Lung microvascular endothelial cell (primary cell): ENCODE measurements at regions not wholly inside any gene's neighbourhood (a gene's known extent, or its start where the extent isn't known, plus 50 kb on each side); places are given as distances from the start of the nearest gene placed in this dataset.
"Not testable (repeated sequence)": the region's sequence is repeated elsewhere in the genome, so short reads cannot be mapped to it uniquely, and the experiment has no call there.

ENCODE experiments used
- DNase-seq, 2 donors: peaks; one replicate each; pipeline versions ENCODE4 v3.0.0 to v3.0.0-alpha.2; 2010; ENCODE audit warnings: low read depth in 2 of 2

DNA sequence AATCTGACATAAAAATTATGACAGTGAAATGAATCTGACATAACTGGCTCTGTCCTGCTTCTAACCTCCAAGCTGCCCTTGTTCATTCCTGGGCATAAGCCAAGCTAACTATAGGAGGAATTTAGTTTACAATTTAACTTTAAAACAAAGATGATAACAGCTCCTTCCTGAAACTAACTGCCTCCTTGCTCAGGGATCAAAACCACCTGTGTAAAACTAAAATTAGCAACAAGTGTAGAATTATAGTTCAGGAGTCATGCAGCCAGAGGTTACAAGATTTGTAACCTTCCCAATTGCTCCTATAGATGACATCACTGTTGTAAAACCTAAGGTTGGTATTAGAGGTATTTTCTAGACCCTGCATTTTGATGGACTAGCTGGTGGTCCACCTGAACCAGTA lies 256.4 kb upstream of the POM121L12 start:
- DNase-seq = no peak

DNA sequence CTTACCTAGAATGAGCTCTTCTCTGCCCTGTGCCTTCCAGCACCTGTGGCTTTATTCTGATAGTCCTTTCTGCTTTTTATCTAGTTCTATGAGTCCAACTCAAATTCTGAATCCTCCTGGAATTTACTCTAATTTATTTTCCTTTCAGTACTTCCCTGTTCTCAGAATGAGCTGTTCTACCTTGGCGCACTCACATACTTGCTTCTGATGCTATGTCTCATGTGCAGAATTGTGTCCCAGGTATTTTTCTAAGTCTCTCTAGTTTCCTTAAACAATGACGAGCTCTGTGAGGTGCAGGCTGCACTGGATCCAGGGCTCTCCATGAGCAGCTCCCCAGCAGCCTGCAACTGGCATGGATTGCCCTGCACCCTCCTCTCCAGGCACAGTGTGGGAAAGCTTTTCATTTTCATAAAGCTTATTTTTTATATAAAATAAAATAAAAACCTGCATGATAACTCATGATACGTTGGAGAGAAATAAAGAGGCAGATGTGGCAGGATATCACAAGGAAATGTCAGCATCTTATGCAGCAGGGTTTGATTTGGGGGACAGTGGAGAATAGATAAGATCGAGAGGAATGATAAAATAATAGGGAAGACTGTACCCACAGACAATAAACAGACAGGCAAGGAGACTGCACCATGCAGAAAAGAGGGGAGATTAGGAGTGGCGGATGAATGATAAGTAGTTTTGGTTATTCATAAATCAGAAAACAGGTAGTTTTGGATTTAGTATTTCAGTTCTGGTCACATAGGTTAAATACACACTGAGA lies 258.2 kb upstream of the POM121L12 start:
- no peak for DNase-seq

DNA sequence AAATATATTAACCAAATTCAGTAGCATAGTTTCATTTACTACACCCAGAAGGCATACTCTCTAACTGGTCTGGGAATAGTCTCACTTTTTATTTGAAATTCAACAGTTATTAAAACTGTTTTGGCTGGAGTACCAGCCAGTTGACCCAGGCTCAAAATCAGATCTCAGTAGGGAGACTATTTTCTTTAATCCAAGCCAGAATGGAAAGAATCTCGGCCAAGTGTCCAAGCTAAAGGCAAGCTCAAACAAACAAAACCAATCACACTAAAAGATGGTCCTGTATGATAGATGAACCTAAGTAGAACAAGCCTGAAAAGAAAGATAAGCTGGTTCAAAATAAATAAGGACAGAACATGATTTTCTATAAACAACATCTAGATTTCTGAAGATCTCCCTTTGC lies 259.6 kb upstream of the POM121L12 start:
- DNase-seq = no peak

DNA sequence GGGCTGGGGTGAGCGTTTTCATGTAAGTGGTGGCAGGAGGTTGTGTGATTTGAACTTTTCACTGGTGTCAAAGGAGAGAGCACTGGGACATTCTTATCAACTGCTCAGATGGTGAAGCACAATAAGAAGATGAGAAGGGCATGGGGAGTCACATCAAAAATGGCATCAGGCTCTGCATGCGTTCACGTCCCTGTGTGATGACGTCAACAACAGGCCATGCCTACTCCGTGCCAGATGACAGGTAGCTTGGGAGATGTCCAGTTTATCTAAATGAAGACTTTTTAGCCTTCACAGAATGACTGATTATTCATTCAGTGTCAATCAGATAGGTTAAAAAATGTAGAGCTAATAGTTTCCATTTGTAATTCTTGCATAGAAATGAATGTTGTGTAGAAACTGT lies 264.3 kb upstream of the POM121L12 start:
- DNase-seq = no peak

DNA sequence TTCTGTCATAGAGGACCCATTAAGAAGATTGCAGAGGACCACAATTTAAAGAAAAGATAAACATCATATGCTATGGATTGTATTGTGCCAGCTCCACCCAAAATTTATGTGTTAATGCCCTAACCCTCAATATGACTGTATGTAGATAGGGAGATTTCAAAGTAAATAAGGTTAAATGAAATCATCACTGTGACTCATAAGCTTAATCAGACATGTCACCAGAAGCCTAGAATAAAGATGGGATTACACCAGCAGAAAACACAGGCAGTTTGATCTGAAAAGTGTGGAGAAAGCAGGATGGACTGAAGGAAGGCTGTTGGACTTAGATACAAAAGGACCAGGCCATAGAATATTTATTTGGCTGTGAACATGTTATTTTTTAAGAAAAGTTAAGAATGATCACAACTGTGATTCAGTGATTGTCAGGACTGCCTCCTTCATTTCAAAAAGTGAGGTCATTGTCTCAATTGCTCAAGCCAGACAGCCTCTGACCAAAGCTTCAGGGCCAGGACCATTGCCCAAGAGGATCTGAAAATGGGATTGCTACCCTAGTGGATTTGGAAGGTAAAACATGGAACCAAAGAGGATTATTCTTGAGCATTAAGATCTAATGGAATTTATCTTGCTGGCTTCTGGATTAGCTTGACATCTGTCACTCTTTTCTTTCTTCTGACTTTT lies 270.8 kb upstream of the POM121L12 start:
- DNase-seq = no peak

DNA sequence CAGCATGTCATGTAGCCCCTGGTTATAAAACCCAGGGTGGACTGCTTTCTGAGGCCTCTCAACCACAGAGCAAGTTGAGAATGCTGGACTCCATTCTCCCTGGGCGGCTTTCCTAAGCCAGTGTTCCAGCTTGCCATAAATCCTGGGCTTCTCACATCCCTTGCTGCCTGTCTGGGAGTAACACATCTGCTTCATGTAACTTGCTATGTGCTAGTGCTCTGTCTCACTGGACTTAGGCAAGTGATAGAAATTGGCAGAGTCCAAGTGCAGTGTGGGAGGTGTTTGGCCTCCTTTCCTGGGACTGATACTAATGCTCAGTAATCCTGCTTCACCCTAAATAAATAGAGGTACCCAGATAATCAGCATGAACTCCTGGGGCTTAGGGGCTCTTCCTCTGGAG lies 277.1 kb upstream of the POM121L12 start:
- no peak for DNase-seq

DNA sequence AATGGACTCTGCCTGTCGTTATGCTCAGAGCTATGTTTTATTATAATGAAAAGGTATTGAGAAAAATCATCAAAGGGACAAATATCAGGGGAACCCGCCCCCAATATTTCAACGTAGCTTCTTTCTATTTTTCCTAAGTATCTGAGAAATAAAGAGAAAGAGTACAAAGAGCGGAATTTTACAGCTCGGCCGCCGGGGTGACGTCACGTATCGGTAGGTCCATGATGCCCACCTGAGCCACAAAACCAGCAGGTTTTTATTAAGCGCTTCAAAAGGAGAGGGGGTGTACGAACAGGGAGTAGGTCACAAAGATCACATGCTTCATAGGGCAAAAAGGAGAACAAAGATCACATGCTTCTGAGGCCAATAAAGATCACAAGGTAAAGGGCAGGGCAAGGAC lies 281.6 kb upstream of the POM121L12 start:
- DNase-seq = no peak

DNA sequence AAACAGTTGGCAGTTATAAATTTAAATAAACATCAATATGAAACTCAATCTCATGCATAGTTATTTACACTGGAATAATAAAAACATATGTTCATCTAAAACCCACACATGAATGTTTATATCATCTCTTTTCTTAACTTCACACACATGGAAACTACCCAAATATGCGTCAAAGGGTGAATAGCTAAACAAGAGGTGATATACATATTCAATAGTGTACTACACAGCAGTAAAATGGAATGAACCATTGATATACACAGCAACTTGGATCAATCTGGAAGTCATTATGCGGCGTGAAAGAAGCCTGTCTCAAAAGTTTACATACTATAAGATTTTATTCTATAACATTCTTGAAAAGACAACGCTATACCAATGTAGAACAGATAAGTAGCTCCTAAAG lies 282.5 kb upstream of the POM121L12 start:
- DNase-seq = no peak

DNA sequence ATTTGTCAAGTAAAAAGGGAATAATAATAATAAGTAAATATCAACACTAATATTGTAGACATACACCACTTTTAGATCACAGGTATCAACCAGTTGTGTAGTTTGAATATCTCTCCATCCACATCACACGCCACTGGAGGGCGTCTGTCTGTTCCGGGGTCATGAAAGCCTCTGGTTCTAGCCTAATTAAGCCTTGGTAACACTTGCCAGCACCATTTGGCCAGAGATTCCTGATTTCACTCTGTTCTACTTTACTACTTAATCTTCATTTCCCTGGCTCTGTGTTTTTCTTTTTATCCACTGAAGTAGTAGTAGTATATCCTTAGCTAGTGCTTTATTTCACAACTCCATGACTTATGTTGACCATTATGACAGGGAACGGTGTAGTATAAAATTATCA lies 285.6 kb upstream of the POM121L12 start:
- DNase-seq = no peak

DNA sequence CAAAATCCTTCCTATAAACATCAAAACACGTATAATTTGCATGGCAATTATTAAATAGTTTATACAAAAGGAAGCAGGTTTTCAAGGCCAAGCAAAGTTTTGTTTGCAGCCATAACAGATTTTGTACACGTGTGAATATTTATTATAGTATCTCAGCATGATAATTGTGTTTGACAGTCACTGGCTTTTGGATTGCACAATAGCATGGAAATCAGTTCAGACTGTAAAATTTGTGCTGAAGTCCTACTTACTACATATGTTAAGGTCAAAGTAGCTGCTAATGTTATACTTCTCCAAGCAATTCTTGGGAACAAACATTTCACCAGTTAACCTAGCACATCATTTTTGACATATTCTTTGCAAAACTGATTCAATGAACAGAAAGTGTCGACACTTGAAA lies 287.6 kb upstream of the POM121L12 start:
- no peak for DNase-seq

DNA sequence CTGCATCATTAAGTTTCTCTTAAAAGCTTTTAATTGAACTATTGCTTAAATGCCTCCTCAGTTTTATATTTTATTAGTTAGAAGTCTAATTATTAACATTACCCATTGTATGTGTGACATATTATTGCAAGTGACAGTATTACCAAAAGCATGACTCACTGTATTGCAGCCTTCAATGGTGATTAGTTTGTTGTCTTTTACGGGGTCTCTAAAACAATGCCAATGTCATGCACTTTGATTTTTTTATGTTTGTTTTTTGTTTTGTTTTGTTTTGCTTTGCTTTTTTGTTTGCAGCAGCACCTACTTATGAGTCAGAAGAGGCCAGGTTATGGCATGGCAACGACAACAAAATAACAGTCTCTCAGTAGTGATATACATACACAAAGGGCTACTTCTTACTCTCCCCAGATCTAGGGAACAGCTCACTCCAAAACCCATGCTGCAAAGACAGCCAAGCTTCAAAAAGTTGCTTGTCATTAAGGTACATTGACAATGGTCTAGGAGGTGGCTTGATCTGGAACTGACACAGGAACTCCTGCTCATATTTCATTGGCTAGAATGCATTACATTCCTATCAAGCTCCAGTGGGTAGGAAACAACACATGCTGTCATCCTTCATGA lies 293.7 kb upstream of the POM121L12 start:
- no peak for DNase-seq

DNA sequence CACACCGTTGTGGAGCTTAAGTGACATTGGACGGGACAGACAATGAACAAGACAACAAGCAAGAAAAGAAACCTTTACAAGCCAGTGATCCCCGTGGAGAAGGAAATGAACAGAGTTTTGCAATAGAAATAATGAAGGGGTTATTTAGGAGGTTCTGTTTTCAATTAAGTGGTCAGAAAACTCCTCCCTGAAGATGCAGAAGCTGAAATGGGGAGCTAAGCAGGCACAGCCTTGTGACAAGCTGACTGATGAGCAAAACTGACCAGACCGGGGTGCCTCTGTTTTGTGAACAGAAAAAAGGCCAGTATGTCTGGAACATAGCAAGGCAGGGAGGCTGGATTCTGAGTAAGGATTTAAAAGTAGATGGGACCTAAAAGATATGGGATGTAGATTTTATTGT lies 299.8 kb upstream of the POM121L12 start:
- DNase-seq = no peak

DNA sequence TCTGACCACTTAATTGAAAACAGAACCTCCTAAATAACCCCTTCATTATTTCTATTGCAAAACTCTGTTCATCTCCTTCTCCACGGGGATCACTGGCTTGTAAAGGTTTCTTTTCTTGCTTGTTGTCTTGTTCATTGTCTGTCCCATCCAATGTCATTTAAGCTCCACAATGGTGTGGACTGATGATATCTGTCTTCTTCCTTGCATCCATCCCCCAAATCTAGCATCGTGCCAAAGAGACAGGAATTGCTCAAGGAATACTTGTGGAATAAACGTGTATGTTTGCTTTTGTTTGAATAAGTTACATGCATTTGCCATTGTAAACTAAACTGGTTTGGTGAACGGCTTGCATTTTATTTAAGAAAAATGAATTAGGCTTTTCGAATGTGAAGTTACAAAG lies 306.8 kb upstream of the POM121L12 start:
- DNase-seq = not testable (repeated sequence)

DNA sequence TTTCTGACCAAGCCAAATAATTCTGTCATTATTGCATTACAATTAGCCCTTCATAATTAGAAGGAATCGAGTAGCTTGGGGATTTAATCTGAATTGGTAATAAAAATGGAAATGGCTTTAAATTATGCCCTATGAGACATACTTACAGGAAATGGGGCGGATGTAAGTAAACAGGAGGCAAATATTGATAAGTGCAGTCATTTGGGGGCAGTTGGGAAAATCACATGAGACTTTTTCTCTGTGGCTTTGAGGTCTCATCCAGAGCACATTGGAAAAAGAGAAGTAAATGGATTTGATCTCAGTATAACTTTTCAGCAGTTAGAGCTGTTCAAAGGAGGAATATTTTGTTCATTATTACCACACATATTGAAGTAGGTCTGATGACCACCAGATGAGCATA lies 307.8 kb upstream of the POM121L12 start:
- no peak for DNase-seq

DNA sequence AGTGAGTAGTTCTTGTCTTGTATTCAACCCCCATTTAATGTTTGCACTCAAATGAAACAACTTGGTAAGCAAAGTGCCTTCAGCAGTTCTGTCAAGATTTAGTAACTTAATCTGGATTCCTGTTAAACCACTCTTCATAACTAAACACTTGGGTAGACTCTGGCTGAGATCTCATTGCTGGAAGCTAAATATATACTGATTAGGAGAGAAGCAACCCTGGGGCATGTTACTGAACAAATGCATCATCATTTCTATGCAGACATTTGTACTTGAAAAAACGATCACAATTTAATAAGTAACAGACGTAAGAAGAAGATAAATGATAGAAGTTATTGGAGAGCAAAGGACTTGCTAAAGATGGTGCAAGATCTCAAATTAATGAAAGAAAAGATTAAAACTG lies 308.4 kb upstream of the POM121L12 start:
- DNase-seq = no peak

DNA sequence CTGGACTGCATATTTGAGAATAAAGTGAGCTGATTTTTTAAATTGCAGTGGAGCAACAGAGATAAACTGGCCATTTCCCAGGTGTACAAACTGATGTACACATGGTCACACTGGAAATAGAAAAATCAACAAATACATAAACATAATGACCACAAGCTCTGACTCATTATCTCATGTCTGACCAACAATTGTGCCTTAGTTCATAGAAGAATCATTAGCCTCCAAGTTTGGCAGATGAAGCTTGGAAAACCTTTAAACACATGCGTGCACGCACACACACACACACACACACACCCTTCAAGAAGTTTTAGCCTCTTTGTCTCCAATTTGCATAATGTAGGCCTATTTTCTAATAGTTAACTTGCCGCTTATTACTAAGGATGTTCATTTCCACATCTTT lies 308.9 kb upstream of the POM121L12 start:
- DNase-seq = no peak

DNA sequence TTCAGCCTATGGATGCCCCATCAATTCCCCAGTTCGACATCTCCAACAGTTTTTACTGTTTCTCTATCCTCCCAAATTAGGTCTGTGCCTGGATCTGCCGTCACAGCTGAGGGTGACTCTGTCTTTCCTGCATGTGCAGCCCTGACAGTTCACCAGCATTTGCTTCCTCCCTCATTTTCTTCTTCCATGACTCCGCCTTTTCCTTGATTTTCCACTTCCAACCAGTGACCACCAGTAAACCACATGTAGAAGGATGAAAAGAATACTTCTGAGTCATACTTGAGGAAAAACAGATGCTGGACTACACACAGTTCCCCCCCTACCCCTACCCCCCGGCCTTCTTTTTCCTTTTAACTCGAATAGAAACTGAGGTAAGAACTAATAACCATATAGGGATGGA lies 311.8 kb upstream of the POM121L12 start:
- DNase-seq = no peak

DNA sequence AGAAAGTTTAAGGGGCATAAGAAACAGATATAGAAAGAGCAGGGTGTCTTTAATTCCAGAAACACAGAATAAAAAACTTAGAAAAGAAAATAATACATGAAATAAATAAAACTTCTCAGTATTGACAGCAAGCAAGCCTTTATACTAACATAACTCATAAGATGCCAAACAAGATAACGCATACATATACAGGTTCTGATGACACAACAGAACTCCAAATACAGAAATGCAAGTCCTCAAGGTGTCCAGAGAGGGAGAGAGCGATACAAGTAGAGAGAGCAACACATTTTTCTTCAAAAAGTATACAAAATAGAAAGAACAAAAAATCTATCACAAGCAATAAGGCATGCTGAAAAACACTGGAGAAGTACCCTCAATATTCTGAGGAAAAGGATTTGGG lies 314.6 kb upstream of the POM121L12 start:
- no peak for DNase-seq

DNA sequence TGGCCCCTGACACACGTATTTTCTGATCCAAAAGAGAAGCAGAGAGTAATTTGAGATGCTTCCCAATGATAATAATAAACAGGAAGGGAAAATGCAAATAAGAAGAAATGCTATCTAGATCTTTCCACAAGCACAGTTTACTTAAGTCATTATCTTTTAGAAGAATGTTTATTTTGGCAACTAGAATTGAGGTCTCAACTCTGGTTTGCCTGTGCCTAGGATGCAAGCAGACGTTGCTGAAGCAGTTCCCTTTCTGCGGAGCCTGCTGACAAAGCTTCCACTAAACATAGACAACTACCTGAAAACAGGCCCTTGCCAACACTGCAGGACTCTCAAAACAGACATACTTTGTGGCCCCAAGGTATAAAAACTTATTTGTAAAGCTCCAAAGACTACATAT lies 315.8 kb upstream of the POM121L12 start:
- no peak for DNase-seq

DNA sequence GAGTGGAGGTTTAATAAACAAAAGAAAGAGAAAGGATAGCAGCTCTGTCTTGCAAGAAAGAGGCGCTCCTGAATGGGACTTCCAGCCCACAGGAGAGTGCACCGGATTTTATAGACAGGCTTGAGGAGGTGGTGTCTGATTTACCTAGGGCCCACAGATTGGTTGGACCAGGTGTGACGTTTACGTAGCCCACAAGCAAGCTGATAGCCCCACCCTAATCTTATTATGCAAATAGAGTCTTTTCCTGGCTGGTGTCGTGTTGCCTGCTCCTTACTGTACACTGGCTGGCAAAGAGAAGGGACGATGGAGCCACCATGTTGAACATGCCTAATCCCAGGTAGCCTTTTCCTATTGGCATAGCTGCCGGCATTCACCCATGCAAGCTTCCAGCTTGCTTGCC lies 319.7 kb upstream of the POM121L12 start:
- DNase-seq = no peak

DNA sequence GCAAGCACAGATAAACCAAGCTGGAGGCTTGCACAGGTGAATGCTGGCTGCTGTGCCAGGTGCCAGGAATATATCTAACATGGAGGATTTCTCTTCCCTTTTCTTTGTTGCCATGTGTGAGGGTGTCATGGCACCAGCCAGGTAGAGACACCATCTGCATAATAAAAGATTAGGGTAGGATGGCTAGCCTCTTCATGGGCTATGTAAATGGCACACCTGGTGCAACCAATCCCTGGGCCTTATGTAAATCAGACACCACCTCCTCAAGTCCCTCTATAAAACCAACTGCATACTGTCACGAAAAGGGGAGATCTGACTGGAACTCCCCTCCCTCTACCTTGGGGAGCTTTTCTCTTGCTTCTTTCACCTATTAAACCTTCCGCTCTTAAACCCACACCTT lies 322.5 kb upstream of the POM121L12 start:
- DNase-seq = no peak

DNA sequence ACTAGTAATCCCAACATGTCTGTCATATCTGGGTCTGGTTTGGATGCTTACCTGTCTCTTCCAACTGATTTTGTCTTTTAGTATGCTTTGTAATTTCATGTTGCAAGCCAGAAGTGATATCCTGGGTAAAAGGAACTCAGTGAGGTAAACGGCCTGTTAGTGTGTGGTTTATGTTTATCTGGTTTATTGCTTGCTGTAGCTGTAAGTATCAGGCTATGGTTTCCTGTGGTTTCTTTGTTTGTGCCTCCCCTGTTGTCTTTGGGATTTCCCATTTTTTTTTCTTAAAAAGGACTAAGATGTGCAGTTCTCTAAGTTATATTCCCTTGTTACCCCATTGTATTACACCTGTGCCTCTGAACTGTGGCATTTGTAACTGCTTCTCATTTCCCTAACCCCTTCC lies 323.5 kb upstream of the POM121L12 start:
- DNase-seq = no peak

DNA sequence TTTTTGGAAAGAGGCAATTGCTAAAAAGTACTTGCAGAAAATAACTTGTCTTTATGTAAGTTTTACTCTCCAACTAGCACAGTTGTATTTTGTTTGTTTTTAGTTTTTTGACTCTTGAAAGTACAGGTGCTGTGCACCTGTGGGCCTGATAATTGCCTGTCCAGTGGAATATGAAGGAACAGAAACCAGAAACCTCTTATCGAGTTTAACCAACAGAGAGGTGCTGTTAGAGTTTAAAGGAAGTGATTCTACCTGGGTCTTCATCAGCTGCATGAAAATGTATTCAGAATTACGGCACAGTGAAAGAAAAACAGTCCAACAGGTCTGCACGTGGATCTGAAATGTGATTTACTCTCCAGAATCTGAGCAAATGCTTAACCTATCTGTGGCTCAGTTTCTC lies 326.6 kb upstream of the POM121L12 start:
- no peak for DNase-seq
